Muscle of leg (tissue), 3 donors: ENCODE measurements at regions not wholly inside any gene's neighbourhood (a gene's known extent, or its start where the extent isn't known, plus 50 kb on each side); places are given as distances from the start of the nearest gene placed in this dataset.
"Not testable (repeated sequence)": the region's sequence is repeated elsewhere in the genome, so short reads cannot be mapped to it uniquely, and the experiment has no call there.

ENCODE experiments used
- DNase-seq: peaks from one replicate; pipeline ENCODE4 v3.0.0; 2013
- H3K27ac ChIP-seq: one replicate; pipeline ENCODE4 v1.5.1; 2013; ENCODE audit warnings: mild to moderate bottlenecking, low read length, control low read depth
- H3K27me3 ChIP-seq: one replicate; pipeline ENCODE4 v1.6.1; 2013; ENCODE audit warnings: low read length; ENCODE audit not compliant: control insufficient read depth, insufficient read depth
- H3K36me3 ChIP-seq: one replicate; pipeline ENCODE4 v1.6.1; 2013; ENCODE audit warnings: low read length; ENCODE audit not compliant: control insufficient read depth, insufficient read depth
- H3K4me1 ChIP-seq: one replicate; pipeline ENCODE4 v1.6.1; 2013; ENCODE audit warnings: low read length; ENCODE audit not compliant: control insufficient read depth, insufficient read depth
- H3K4me3 ChIP-seq: one replicate; pipeline ENCODE4 v1.5.1; 2013; ENCODE audit warnings: low read length, control low read depth
- H3K9me3 ChIP-seq: replicated peaks from 2 replicates; pipeline ENCODE4 v1.6.1; 2013; ENCODE audit warnings: low read depth, low read length; ENCODE audit not compliant: control insufficient read depth
- WGBS: methylation state at CpG from one replicate; pipeline ENCODE4 v1.1.5; 2013; ENCODE audit warnings: missing lambda C conversion rate; ENCODE audit not compliant: insufficient coverage; 5-methylcytosine and 5-hydroxymethylcytosine counted together

GRCh38 chr12:23245186-23245585, 620.2 kb downstream of the ETNK1 start:
- Histone ChIP-seq H3K36me3 (no peaks in the 10 kb centered on the region), H3K4me1 (no peaks in the 10 kb centered on the region), H3K27me3 (no peaks in the 10 kb centered on the region), H3K4me3 (no peak overlapping the region), H3K9me3 (no peaks in the 10 kb centered on the region), H3K27ac (no peak overlapping the region)
- no peak for DNase-seq
- no CpG with 5 or more reads among the region's 2 CpGs for WGBS

DNA sequence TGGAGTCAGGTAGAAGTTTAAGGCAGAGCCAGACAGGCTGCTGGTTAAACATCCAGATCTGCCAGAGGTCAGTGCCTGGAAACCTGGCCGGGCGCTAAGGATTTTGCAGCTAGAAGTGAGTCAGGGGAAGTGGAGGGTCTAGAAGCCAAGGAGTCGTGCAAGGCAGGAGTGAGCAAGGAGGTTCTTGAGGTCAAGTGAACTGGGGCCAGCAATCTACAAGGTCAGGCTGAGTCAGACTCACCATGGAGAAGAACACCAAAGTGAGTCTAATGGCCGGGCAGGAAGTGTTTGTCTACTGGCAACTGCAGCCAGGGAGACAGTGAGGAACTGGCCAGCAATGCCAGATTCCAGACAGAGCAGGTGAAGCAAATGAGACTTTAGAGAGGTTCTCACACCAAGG, 628.2 kb downstream of the ETNK1 start:
- no peak overlapping the region for H3K27ac ChIP-seq
- no peaks in the 10 kb centered on the region for H3K36me3 ChIP-seq
- H3K4me1 ChIP-seq = no peaks in the 10 kb centered on the region
- no peaks in the 10 kb centered on the region for H3K27me3 ChIP-seq
- no peaks in the 10 kb centered on the region for H3K9me3 ChIP-seq
- no peak overlapping the region for H3K4me3 ChIP-seq
- DNase-seq = no peak
- 79% methylated on average over 4 of the region's 4 CpGs for WGBS

DNA sequence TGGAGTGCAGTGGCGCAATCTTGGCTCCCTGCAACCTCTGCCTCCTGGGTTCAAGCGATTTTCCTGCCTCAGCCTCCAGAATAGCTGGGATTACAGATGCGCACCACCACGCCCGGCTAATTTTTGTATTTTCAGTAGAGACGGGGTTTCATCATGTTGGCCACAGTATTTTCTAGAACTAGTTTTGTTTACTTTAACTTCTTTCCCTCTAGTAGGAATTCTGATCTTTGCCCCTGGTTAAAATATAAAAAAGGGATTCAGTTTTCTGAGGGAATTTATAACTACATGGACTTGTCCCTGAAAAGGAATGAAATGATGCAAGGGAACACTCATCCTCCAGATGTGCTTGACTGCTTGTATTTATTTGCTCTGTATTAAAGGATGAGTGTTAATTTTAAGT, 628.9 kb downstream of the ETNK1 start:
- 82% methylated on average over 2 of the region's 6 CpGs for WGBS
- not testable (repeated sequence) for H3K27me3 ChIP-seq, H3K4me3 ChIP-seq, H3K9me3 ChIP-seq, H3K36me3 ChIP-seq, H3K27ac ChIP-seq, H3K4me1 ChIP-seq, DNase-seq

GRCh38 chr12:23259558-23259957, 634.6 kb downstream of the ETNK1 start:
- Histone ChIP-seq H3K27ac (no peak overlapping the region), H3K9me3 (no peaks in the 10 kb centered on the region), H3K27me3 (no peaks in the 10 kb centered on the region), H3K4me3 (no peak overlapping the region), H3K4me1 (no peaks in the 10 kb centered on the region), H3K36me3 (no peaks in the 10 kb centered on the region)
- peak; percentile 25 for DNase-seq
- 38% methylated on average over 1 of the region's 1 CpG for WGBS

DNA sequence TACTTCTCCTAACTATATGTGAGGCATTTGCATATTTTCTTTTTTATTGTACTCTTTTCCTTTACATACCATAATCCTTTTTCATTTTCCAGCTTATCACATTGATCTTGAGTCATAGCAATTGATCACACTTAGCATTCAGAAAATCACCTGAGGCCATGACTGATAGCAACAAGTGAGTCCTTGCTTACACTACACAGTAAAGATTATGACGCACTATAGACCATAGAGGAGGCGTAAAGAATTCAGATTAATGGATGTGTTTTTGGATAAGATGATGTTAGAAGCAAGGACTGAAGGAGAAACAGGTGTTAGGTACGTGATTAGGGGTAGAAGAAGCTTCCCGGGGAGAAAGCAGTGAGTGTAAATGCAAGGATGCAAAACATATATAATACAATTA, 637.7 kb downstream of the ETNK1 start:
- Histone ChIP-seq H3K36me3 (no peaks in the 10 kb centered on the region), H3K4me1 (no peaks in the 10 kb centered on the region), H3K27me3 (no peaks in the 10 kb centered on the region), H3K27ac (no peak overlapping the region), H3K9me3 (no peaks in the 10 kb centered on the region), H3K4me3 (no peak overlapping the region)
- DNase-seq = no peak
- no CpG with 5 or more reads among the region's 4 CpGs for WGBS

- H3K4me3 ChIP-seq = no peak overlapping the region
- H3K4me1 ChIP-seq = no peaks in the 10 kb centered on the region
- H3K27me3 ChIP-seq = no peaks in the 10 kb centered on the region
- H3K27ac ChIP-seq = no peak overlapping the region
- no peaks in the 10 kb centered on the region for H3K36me3 ChIP-seq
- no peak for DNase-seq
- no CpG with 5 or more reads among the region's 1 CpG for WGBS
- no peaks in the 10 kb centered on the region for H3K9me3 ChIP-seq
Measured at GRCh38 chr12:23277831-23278230, 652.9 kb downstream of the ETNK1 start.

GRCh38 chr12:23281295-23281694, 656.3 kb downstream of the ETNK1 start:
- H3K27ac ChIP-seq = no peak overlapping the region
- no peaks in the 10 kb centered on the region for H3K27me3 ChIP-seq
- no peak overlapping the region for H3K4me3 ChIP-seq
- no peak for DNase-seq
- no peaks in the 10 kb centered on the region for H3K9me3 ChIP-seq
- H3K4me1 ChIP-seq = no peaks in the 10 kb centered on the region
- no peaks in the 10 kb centered on the region for H3K36me3 ChIP-seq
- WGBS = no CpG with 5 or more reads among the region's 4 CpGs

DNA sequence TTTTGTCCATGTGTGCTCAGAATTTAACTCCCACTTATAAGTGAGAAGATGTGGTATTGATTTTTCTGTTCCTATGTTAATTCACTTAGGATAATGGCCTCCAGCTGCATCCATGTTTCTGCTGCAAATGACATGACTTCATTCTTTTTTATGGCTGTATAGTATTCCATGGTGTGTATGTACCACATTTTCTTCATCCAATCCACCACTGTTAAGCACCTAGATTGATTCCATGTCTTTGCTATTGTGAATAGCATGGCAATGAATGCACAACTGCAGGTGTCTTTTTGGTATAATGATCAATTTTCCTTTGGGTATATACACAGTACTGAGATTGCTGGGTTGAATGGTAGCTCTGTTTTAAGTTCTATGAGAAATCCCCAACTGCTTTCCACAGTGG, 657.7 kb downstream of the ETNK1 start:
- Histone ChIP-seq H3K27ac (no peak overlapping the region), H3K4me3 (no peak overlapping the region), H3K36me3 (no peaks in the 10 kb centered on the region), H3K9me3 (no peaks in the 10 kb centered on the region), H3K4me1 (no peaks in the 10 kb centered on the region), H3K27me3 (no peaks in the 10 kb centered on the region)
- no peak for DNase-seq

DNA sequence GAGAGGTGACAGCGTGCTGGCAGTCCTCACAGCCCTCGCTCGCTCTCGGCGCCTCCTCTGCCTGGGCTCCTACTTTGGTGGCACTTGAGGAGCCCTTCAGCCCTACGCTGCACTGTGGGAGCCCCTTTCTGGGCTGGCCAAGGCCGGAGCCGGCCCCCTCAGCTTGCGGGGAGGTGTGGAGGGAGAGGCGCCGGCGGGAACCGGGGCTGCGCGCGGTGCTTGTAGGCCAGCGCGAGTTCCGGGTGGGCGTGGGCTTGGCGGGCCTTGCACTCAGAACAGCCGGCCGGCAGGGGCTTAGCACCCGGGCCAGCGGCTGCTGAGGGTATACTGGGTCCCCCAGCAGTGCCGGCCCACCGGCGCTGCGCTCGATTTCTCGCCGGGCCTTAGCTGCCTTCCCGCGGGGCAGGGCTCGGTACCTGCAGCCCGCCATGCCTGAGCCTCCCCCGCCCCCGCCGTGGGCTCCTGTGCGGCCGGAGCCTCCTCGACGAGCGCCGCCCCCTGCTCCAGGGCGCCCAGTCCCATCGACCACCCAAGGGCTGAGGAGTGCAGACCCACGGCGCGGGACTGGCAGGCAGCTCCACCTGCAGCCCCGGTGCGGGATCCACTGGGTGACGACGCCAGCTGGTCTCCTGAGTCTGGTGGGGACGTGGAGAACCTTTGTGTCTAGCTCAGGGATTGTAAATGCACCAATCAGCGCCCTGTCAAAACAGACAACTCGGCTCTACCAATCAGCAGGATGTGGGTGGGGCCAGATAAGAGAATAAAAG, 661.0 kb downstream of the ETNK1 start:
- not testable (repeated sequence) for H3K27ac ChIP-seq, H3K4me3 ChIP-seq, H3K36me3 ChIP-seq, DNase-seq, H3K4me1 ChIP-seq, H3K27me3 ChIP-seq, H3K9me3 ChIP-seq
- WGBS = 97% methylated on average over 43 of the region's 57 CpGs

DNA sequence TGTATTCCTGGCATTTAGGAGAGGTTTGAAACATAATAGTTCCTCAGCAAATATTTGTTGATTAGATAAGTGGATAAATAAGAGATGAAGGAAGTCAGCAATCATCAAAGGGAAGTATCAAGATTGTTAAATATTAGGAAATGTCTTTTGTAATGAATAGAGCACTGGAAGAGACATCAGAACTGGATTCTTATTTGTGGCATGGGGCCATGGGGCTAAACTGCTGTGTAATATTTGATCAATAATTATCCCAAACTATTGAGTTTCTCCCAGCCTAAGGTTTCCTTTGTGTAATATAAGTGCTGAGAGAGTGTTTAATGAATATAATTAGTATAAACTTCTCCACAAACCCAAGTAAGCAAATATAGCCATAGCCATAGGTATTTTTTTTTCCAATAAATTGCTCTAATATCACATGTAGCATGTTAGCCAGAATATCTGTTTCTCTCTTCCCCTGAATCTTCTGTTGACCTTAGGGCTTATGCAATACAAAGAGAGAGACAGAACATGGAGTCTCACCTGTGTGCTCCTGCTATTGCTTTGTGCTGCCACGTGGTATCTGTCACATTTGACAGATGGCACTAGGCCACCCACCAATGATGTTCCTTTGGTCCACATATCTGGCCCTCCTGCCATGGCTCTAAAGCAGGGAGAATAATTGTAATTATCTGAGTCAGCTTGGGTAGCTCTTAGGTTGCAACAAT, 658.7 kb downstream of the SOX5 start:
- no peaks in the 10 kb centered on the region for H3K27me3 ChIP-seq
- no peak overlapping the region for H3K4me3 ChIP-seq
- no peak overlapping the region for H3K27ac ChIP-seq
- no peaks in the 10 kb centered on the region for H3K9me3 ChIP-seq
- H3K36me3 ChIP-seq = no peaks in the 10 kb centered on the region
- WGBS = no CpG with 5 or more reads among the region's 1 CpG
- no peak for DNase-seq
- no peaks in the 10 kb centered on the region for H3K4me1 ChIP-seq
